ENCODE measurements at regions not wholly inside any gene's neighbourhood (a gene's known extent, or its start where the extent isn't known, plus 50 kb on each side); places are given as distances from the start of the nearest gene placed in this dataset.
"Not testable (repeated sequence)": the region's sequence is repeated elsewhere in the genome, so short reads cannot be mapped to it uniquely, and the experiment has no call there.

DNA sequence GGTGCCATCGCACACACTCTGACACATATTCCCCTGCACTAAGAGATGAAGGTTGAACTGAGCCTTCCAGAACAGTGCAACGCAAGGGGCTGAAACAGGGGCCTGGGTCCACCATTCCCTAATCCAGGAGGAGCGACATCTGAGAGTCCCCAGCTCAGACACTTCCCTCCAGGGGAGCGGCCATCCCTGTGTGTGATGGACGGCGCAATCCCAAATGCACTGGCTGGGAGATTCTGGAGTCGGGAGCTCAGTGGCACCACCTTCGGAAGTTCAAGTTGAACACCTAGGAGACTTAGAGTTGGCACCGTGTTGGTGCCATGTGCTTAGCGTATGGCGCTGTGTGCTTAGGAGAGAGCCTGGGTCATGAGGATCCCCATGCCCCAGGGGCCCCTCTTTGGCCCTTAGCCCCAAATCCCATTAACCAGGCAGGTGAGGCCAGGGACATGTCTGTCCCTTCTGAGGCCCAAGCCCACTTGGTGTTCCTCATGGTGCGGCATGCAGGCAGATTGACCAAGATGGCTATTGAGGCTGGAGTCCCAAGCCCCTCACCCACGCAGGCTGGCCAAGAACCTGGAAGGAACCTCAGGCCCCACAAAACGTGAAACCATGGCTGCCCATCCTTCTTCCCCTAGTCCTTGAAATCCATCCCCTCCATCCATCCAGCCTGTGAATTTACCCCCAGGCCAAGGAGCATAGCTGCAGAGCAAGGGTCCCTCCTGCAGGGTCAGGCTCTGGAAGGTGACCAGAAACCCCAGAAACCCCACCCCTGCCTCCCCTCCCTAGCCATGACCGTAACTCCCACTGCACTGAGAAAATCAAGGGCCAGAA lies 114.1 kb upstream of the OTOS start:
- Histone ChIP-seq H3K9ac (ENCODE audit: low read depth, low read length) (no peak overlapping the region), H3K4me3 (ENCODE audit: low read length) (no peak overlapping the region), H3K27ac (ENCODE audit: low read length) (no peak overlapping the region), H3K36me3 (ENCODE audit: insufficient read depth, low read depth, low read length) (no peaks in the 10 kb centered on the region), H3K27me3 (ENCODE audit: insufficient read depth, low read length) (no peaks in the 10 kb centered on the region), H3K9me3 (ENCODE audit: insufficient read depth, low read depth, low read length) (no peaks in the 10 kb centered on the region), H3K4me1 (ENCODE audit: insufficient read depth, low read length) (no peaks in the 10 kb centered on the region; the same call in 1 of the 2 replicates)

- no peaks in the 10 kb centered on the region for H3K9me3 ChIP-seq (ENCODE audit: insufficient read depth, low read depth, low read length)
- no peaks in the 10 kb centered on the region; the same call in 1 of the 2 replicates for H3K4me1 ChIP-seq (ENCODE audit: insufficient read depth, low read length)
- no peak overlapping the region for H3K9ac ChIP-seq (ENCODE audit: low read depth, low read length)
- no peaks in the 10 kb centered on the region for H3K27me3 ChIP-seq (ENCODE audit: insufficient read depth, low read length)
- no peaks in the 10 kb centered on the region for H3K36me3 ChIP-seq (ENCODE audit: insufficient read depth, low read depth, low read length)
- H3K27ac ChIP-seq (ENCODE audit: low read length): no peak overlapping the region
- H3K4me3 ChIP-seq (ENCODE audit: low read length): no peak overlapping the region
Measured at GRCh38 chr2:240255165-240255491, 114.7 kb upstream of the OTOS start.

DNA sequence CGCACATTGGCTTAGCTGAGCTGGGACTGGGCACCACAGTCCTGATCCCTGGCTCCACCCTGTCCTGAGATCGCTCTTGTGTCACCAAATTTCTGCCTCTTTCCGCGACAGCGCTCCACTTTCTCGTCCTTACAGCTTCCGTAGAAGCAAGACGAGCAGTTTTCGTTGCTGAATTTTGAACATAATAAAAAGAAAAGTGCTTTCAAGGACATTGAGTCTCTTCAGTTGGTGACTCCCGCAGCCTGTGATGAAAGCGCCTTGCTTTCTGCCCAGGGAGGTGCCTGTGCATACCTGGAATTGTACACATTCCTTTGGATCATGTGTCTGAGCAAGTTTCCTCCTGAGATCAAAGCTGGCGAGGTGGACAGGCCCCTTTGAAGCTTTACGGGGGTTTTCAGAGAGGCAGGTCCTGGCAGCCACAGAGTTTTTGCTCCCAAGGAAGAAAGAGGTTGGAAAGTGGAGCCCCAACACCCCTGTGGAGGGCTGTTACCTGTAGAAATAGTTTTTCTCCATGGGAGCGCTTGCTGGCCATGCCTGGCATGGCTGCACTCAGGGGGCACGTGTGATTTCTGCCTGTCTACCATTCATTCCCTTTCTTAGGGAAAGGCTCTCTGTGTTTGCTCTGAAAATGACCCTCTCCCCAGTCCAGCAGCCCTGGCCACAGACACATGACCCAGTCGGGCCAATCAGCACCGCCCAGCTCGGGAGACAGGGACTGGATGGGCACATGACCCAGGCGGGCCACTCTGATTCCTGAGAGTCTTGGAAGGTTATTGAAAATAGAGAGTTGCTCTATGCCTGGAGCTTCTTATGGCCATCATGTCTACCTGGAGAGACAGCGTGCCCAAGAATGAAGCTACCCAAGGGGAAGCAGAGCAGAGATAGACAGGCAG lies 115.6 kb upstream of the OTOS start:
- Histone ChIP-seq H3K9me3 (ENCODE audit: insufficient read depth, low read depth, low read length) (peaks cover 3% of the 10 kb centered on the region; the same call in 1 of the 2 replicates), H3K9ac (ENCODE audit: low read depth, low read length) (no peak overlapping the region), H3K27me3 (ENCODE audit: insufficient read depth, low read length) (no peaks in the 10 kb centered on the region), H3K4me3 (ENCODE audit: low read length) (no peak overlapping the region), H3K36me3 (ENCODE audit: insufficient read depth, low read depth, low read length) (no peaks in the 10 kb centered on the region), H3K27ac (ENCODE audit: low read length) (no peak overlapping the region), H3K4me1 (ENCODE audit: insufficient read depth, low read length) (no peaks in the 10 kb centered on the region; the same call in 1 of the 2 replicates)

DNA sequence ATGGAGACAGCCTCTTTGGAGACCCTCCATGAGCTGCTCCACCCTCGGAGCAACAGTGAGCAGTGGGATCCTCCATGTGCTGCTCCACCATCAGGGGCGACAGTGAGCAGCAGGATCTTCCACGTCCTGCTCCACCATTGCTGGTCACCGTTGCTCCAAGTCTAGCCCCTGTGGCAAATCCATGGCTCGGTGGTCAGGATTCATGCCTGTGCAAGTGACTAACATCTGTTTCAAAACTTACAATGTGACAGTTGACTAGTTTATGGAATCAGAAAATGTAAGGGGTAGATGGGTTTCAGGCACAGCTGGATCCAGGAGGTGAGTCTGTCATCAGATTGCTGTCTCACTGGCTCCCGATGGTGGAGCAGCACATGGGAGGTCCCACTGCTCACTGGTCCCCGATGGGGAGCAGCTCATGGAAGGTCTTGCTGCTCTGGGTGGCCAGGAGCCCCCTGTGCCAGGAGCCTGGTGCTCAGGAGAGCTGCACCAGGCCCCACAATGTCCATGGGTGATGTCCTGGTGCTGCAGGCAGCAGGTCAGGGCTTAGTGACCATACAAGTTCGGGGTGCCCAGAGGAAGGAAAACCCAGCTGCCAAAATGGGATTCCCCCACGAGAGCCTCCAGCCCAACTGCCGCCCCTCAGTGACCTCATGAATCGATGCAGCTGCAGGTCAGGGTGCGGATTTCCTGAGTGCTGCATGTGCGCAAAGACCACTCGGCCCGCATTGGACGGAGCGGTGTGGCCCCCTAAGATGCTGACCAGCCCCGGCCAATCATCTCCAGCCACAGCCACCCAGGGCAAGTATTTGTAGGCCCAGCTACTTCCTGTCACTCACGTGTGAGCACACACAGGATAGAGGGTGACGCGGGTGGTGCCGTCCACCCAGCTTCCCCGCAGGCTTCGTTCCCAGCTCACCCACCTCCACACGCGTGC lies 116.5 kb upstream of the OTOS start:
- Histone ChIP-seq H3K27me3 (ENCODE audit: insufficient read depth, low read length) (no peaks in the 10 kb centered on the region), H3K27ac (ENCODE audit: low read length) (no peak overlapping the region), H3K9ac (ENCODE audit: low read depth, low read length) (no peak overlapping the region), H3K4me3 (ENCODE audit: low read length) (no peak overlapping the region), H3K4me1 (ENCODE audit: insufficient read depth, low read length) (no peaks in the 10 kb centered on the region; the same call in 1 of the 2 replicates), H3K9me3 (ENCODE audit: insufficient read depth, low read depth, low read length) (peaks cover 11% of the 10 kb centered on the region), H3K36me3 (ENCODE audit: insufficient read depth, low read depth, low read length) (no peaks in the 10 kb centered on the region)

DNA sequence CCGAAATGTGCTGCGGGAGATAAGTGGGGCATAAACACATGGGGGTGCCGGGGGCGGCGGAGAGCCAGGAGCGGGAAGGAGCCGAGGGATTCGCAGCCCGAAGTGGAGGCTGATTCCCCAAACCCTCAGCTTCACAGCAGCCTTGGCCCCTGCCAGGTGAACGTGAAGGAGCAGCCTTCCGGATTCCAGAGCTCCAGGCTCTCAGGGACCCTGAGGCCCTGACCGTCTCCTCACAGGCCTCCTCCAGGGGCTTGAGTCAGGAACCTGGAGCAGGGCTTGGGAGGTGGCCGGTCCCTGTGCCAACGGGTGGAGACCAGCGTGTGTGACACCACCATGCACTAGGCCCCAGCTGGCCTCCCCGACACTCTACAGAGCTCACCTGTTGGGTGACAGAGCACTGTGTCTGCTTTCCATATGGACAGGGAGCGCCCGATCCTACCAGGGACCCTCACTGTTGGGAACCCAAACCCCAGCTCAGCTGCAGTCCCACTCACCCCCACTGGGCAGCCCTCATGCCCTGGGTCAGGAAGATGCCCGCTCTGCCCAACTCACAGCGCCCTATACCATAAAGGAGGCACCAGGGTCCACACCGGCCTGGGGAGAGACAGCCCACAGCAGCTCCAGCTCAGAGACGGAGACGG lies 117.6 kb upstream of the OTOS start:
- no peak overlapping the region for H3K27ac ChIP-seq (ENCODE audit: low read length)

DNA sequence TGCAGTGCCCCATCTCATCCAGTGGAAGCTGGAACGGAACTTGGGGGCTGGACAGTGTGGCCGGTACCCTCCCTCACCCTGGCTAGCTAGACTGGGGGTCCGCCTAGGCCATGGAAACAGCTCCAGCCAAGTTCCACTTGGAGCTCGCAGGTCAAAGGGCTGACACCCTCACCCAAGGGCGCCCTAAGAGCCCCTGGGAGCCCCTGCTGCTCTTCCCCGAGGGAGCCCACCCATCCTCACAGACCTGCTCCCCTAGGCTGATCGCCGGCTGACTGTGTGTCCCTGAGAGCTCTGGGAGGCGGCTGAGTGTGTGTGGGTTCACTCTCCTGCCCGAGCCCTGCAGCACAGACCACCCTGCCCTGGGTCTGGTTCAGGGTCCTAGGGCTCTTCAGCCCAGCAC lies 118.2 kb upstream of the OTOS start:
- Histone ChIP-seq H3K36me3 (ENCODE audit: insufficient read depth, low read depth, low read length) (no peaks in the 10 kb centered on the region), H3K27ac (ENCODE audit: low read length) (no peak overlapping the region), H3K9me3 (ENCODE audit: insufficient read depth, low read depth, low read length) (peaks cover 29% of the 10 kb centered on the region), H3K4me1 (ENCODE audit: insufficient read depth, low read length) (no peaks in the 10 kb centered on the region; the same call in 1 of the 2 replicates), H3K9ac (ENCODE audit: low read depth, low read length) (no peak overlapping the region), H3K4me3 (ENCODE audit: low read length) (no peak overlapping the region), H3K27me3 (ENCODE audit: insufficient read depth, low read length) (no peaks in the 10 kb centered on the region)

More for the DNA sequence above, 117.6 kb upstream of the OTOS start:
- Histone ChIP-seq H3K4me3 (ENCODE audit: low read length) (no peak overlapping the region), H3K9me3 (ENCODE audit: insufficient read depth, low read depth, low read length) (peaks cover 22% of the 10 kb centered on the region), H3K9ac (ENCODE audit: low read depth, low read length) (no peak overlapping the region), H3K4me1 (ENCODE audit: insufficient read depth, low read length) (no peaks in the 10 kb centered on the region; the same call in 1 of the 2 replicates), H3K27me3 (ENCODE audit: insufficient read depth, low read length) (no peaks in the 10 kb centered on the region), H3K36me3 (ENCODE audit: insufficient read depth, low read depth, low read length) (no peaks in the 10 kb centered on the region)

- H3K36me3 ChIP-seq (ENCODE audit: insufficient read depth, low read depth, low read length): no peaks in the 10 kb centered on the region
- H3K27me3 ChIP-seq (ENCODE audit: insufficient read depth, low read length): no peaks in the 10 kb centered on the region
- no peak overlapping the region for H3K4me3 ChIP-seq (ENCODE audit: low read length)
- no peak overlapping the region for H3K27ac ChIP-seq (ENCODE audit: low read length)
- H3K4me1 ChIP-seq (ENCODE audit: insufficient read depth, low read length): no peaks in the 10 kb centered on the region; the same call in 1 of the 2 replicates
- H3K9me3 ChIP-seq (ENCODE audit: insufficient read depth, low read depth, low read length): peaks cover 35% of the 10 kb centered on the region
- H3K9ac ChIP-seq (ENCODE audit: low read depth, low read length): no peak overlapping the region
Measured at GRCh38 chr2:240259201-240259923, 118.9 kb upstream of the OTOS start.

GRCh38 chr2:240259924-240260529 lies 119.6 kb upstream of the OTOS start:
- H3K4me3 ChIP-seq (ENCODE audit: low read length): no peak overlapping the region
- peaks cover 41% of the 10 kb centered on the region for H3K9me3 ChIP-seq (ENCODE audit: insufficient read depth, low read depth, low read length)
- H3K9ac ChIP-seq (ENCODE audit: low read depth, low read length): no peak overlapping the region
- no peak overlapping the region for H3K27ac ChIP-seq (ENCODE audit: low read length)
- no peaks in the 10 kb centered on the region; the same call in 1 of the 2 replicates for H3K4me1 ChIP-seq (ENCODE audit: insufficient read depth, low read length)
- no peaks in the 10 kb centered on the region for H3K27me3 ChIP-seq (ENCODE audit: insufficient read depth, low read length)
- H3K36me3 ChIP-seq (ENCODE audit: insufficient read depth, low read depth, low read length): no peaks in the 10 kb centered on the region

GRCh38 chr2:240260664-240261063 lies 120.2 kb upstream of the OTOS start:
- no peak overlapping the region for H3K9ac ChIP-seq (ENCODE audit: low read depth, low read length)
- no peaks in the 10 kb centered on the region; the same call in 1 of the 2 replicates for H3K4me1 ChIP-seq (ENCODE audit: insufficient read depth, low read length)
- no peak overlapping the region for H3K4me3 ChIP-seq (ENCODE audit: low read length)
- peaks cover 47% of the 10 kb centered on the region for H3K9me3 ChIP-seq (ENCODE audit: insufficient read depth, low read depth, low read length)
- H3K27me3 ChIP-seq (ENCODE audit: insufficient read depth, low read length): no peaks in the 10 kb centered on the region
- no peaks in the 10 kb centered on the region for H3K36me3 ChIP-seq (ENCODE audit: insufficient read depth, low read depth, low read length)
- no peak overlapping the region for H3K27ac ChIP-seq (ENCODE audit: low read length)

- not testable (repeated sequence) for H3K36me3 ChIP-seq (ENCODE audit: insufficient read depth, low read depth, low read length); H3K4me3 ChIP-seq (ENCODE audit: low read length); H3K27ac ChIP-seq (ENCODE audit: low read length); H3K27me3 ChIP-seq (ENCODE audit: insufficient read depth, low read length); H3K4me1 ChIP-seq (ENCODE audit: insufficient read depth, low read length); H3K9ac ChIP-seq (ENCODE audit: low read depth, low read length)
- H3K9me3 ChIP-seq (ENCODE audit: insufficient read depth, low read depth, low read length): peaks cover 48% of the 10 kb centered on the region
Measured at GRCh38 chr2:240262578-240262977, 122.1 kb upstream of the OTOS start.

Data from iPS-20b (cell line).